B cell (primary cell): ENCODE measurements at regions not wholly inside any gene's neighbourhood (a gene's known extent, or its start where the extent isn't known, plus 50 kb on each side); places are given as distances from the start of the nearest gene placed in this dataset.

Experiments
- ATAC-seq: fragments of 200-7000 bp; cut with Tn5 transposase; one replicate; pipeline ENCODE4 v1.10.0; 2021; ENCODE audit warnings: low read depth, mild to moderate bottlenecking, moderate number of reproducible peaks, moderate library complexity
- CTCF ChIA-PET: fragments of 350-600 bp; sonication (Branson Sonifier 250); formaldehyde crosslinking; loops from one replicate; lab custom pipeline; 2021; ENCODE audit warnings: antibody characterized with exemption, inconsistent platforms; lab: Charles Lee
- POLR2A ChIA-PET: fragments of 350-600 bp; sonication (Branson Sonifier 250); formaldehyde crosslinking; loops from one replicate; lab custom pipeline; 2021; ENCODE audit warnings: antibody characterized with exemption; lab: Charles Lee
- DNase-seq: peaks from one replicate; pipeline ENCODE4 v3.0.0; 2013
- H2AFZ ChIP-seq: 2 replicates; pipeline ENCODE4 v1.6.1; 2012; ENCODE audit warnings: mild to moderate bottlenecking, low read depth, low read length; ENCODE audit not compliant: insufficient read depth, poor library complexity, severe bottlenecking
- H3K27ac ChIP-seq, 2 donors: 1 replicate in 1 of 2; 2 replicates in 1 of 2; pipeline ENCODE4 v1.5.1; 2012 to 2013; ENCODE audit warnings: low read length in 2 of 2, mild to moderate bottlenecking in 2 of 2, moderate library complexity in 1 of 2
- H3K27me3 ChIP-seq, 4 experiments: fragments of 200-600 bp in 1 of 4; sonication (generic) in 1 of 4; replicated peaks in 1 of 4; 1 replicate in 2 of 4; 2 replicates in 2 of 4; pipeline versions ENCODE4 v1.6.1 to v1.7.0; 2013 to 2016; ENCODE audit warnings: low read length in 3 of 4, mild to moderate bottlenecking in 2 of 4, mixed read lengths in 1 of 4, moderate library complexity in 1 of 4; ENCODE audit not compliant: insufficient read depth in 4 of 4, control insufficient read depth in 3 of 4; ENCODE audit errors: control extremely low read depth in 1 of 4
- H3K36me3 ChIP-seq, 2 experiments: replicated peaks in 1 of 2; 1 replicate in 1 of 2; 2 replicates in 1 of 2; pipeline versions ENCODE4 v1.6.1 to v1.7.1; 2013; ENCODE audit warnings: low read length in 1 of 2; ENCODE audit not compliant: insufficient read depth in 2 of 2, control insufficient read depth in 1 of 2; ENCODE audit errors: control extremely low read depth in 1 of 2, extremely low read depth in 1 of 2
- H3K4me1 ChIP-seq, 2 donors: fragments of 200-600 bp in 1 of 2; sonication (generic) in 1 of 2; 1 replicate in 1 of 2; 2 replicates in 1 of 2; pipeline versions ENCODE4 v1.5.1 to v1.6.1; 2013 to 2017; ENCODE audit warnings: low read length in 2 of 2; ENCODE audit not compliant: control insufficient read depth in 2 of 2, insufficient read depth in 2 of 2
- H3K4me2 ChIP-seq: replicated peaks from 2 replicates; pipeline ENCODE3; 2012; ENCODE audit warnings: mild to moderate bottlenecking, low read depth, low read length; ENCODE audit not compliant: poor library complexity, severe bottlenecking
- H3K4me3 ChIP-seq, 5 experiments: fragments of 200-600 bp in 1 of 5; sonication (generic) in 1 of 5; 1 replicate in 3 of 5; 2 replicates in 2 of 5; pipeline versions ENCODE4 v1.5.1 to v1.7.0; 2011 to 2016; ENCODE audit warnings: low read length in 4 of 5, mild to moderate bottlenecking in 4 of 5, low read depth in 2 of 5, control low read depth in 1 of 5, moderate library complexity in 1 of 5; ENCODE audit not compliant: insufficient read depth in 1 of 5; ENCODE audit errors: control extremely low read depth in 1 of 5, extremely low read depth in 1 of 5
- H3K79me2 ChIP-seq: fragments of 200-600 bp; sonication (generic); one replicate; pipeline ENCODE4 v1.6.0; 2016; ENCODE audit warnings: low read length; ENCODE audit not compliant: control insufficient read depth, insufficient read depth
- H3K9ac ChIP-seq: fragments of 200-600 bp; sonication (generic); 2 replicates; pipeline ENCODE4 v1.6.1; 2017; ENCODE audit warnings: mild to moderate bottlenecking, low read length, moderate library complexity
- H3K9me3 ChIP-seq, 3 donors: one replicate each; pipeline versions ENCODE4 v1.6.1 to v1.7.1; 2013; ENCODE audit warnings: low read length in 2 of 3; ENCODE audit not compliant: control insufficient read depth in 2 of 3, insufficient read depth in 1 of 3; ENCODE audit errors: control extremely low read depth in 1 of 3
- H4K20me1 ChIP-seq: 2 replicates; pipeline ENCODE4 v1.6.0; 2012; ENCODE audit warnings: mild to moderate bottlenecking, low read length; ENCODE audit not compliant: insufficient read depth, control insufficient read depth, poor library complexity, severe bottlenecking
- H3K27ac Mint-ChIP-seq: one replicate; pipeline ENCODE4 v1.8.0; 2021; ENCODE audit warnings: mixed read lengths
- H3K27me3 Mint-ChIP-seq: one replicate; pipeline ENCODE4 v1.8.0; 2021; ENCODE audit warnings: mixed read lengths
- H3K4me1 Mint-ChIP-seq: one replicate; pipeline ENCODE4 v1.8.0; 2021; ENCODE audit warnings: mixed read lengths
- H3K4me3 Mint-ChIP-seq: one replicate; pipeline ENCODE4 v1.8.0; 2021; ENCODE audit warnings: mixed read lengths
- H3K9me3 Mint-ChIP-seq: one replicate; pipeline ENCODE4 v1.8.0; 2022; ENCODE audit warnings: mixed read lengths; ENCODE audit not compliant: insufficient read depth
- CTCF ChIP-seq: fragments of 200-600 bp; IDR thresholded peaks from one replicate; pipeline ENCODE4 v1.8.0; 2022; ENCODE audit warnings: antibody characterized with exemption, mild to moderate bottlenecking
- EZH2 ChIP-seq: IDR thresholded peaks from 2 replicates; pipeline ENCODE4 v1.6.1; 2012; ENCODE audit warnings: borderline replicate concordance, low read depth, mild to moderate bottlenecking, moderate library complexity, low read length; ENCODE audit not compliant: insufficient read depth, poor library complexity, severe bottlenecking
- whole genome bisulfite sequencing: methylation state at CpG from one replicate; pipeline ENCODE4 v1.1.5; 2013; ENCODE audit warnings: missing lambda C conversion rate; ENCODE audit not compliant: insufficient coverage; 5-methylcytosine and 5-hydroxymethylcytosine counted together
- intact Hi-C: fragments of 100-400 bp; cut with micrococcal nuclease; formaldehyde crosslinking; loops from one replicate; pipeline ENCODE4 v1.10.0; 2022

GRCh38 chr5:117027384-117027783 is 452.8 kb upstream of the SEMA6A start:
- ChIA-PET CTCF (no interaction called here), POLR2A (no interaction called here)
- Histone ChIP-seq H3K4me3 (no peak overlapping the region), H3K4me1 (no peaks in the 10 kb centered on the region), H3K27ac (no peak overlapping the region), H2AFZ (no peak overlapping the region), H4K20me1 (no peaks in the 10 kb centered on the region), H3K79me2 (no peaks in the 10 kb centered on the region), H3K4me2 (no peak overlapping the region), H3K9me3 (no peaks in the 10 kb centered on the region), H3K9ac (no peak overlapping the region), H3K36me3 (no peaks in the 10 kb centered on the region), H3K27me3 (no peaks in the 10 kb centered on the region)
- Mint-ChIP-seq H3K27ac (no peak overlapping the region), H3K4me3 (no peak overlapping the region), H3K9me3 (no peaks in the 10 kb centered on the region), H3K27me3 (no peaks in the 10 kb centered on the region), H3K4me1 (no peaks in the 10 kb centered on the region)
- intact Hi-C loops, result no loop called here
- ATAC-seq, result no peak
- no peak for TF ChIP-seq CTCF
- no peak for TF ChIP-seq EZH2
- 100% methylated on average over 2 of the region's 2 CpGs for WGBS
- DNase-seq, result no peak

DNA sequence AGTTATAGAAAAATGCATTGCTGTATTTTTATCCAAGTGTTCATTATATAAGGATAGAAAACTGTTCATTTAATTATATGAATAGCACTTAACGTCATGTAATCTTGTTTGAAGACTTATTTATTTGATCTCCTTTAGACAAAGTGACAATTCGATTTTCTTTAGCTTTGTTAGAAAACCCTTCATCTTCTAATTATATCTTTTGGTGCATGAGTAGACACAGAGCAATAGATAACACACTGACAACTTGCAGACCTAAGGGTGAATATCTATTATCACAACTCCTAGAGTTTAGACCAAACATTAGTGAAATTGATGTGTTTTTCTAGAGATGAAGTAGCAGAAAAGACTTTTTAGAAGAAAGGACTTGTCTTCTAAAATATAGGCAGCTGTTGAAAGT is 446.4 kb upstream of the SEMA6A start:
- Histone ChIP-seq H3K4me3 (no peak overlapping the region), H3K4me1 (no peaks in the 10 kb centered on the region), H3K27me3 (no peaks in the 10 kb centered on the region), H3K9ac (no peak overlapping the region), H3K27ac (no peak overlapping the region), H3K36me3 (no peaks in the 10 kb centered on the region), H2AFZ (no peak overlapping the region), H4K20me1 (no peaks in the 10 kb centered on the region), H3K9me3 (no peaks in the 10 kb centered on the region), H3K4me2 (no peak overlapping the region), H3K79me2 (no peaks in the 10 kb centered on the region)
- TF ChIP-seq CTCF (no peak), EZH2 (no peak)
- no peaks in the 10 kb centered on the region for H3K9me3 Mint-ChIP-seq
- H3K27me3 Mint-ChIP-seq, result no peaks in the 10 kb centered on the region
- ATAC-seq, result no peak
- POLR2A ChIA-PET, result no interaction called here
- no peak for DNase-seq
- H3K4me1 Mint-ChIP-seq, result no peaks in the 10 kb centered on the region
- intact Hi-C loops, result no loop called here
- CTCF ChIA-PET, result no interaction called here
- no peak overlapping the region for H3K27ac Mint-ChIP-seq
- H3K4me3 Mint-ChIP-seq, result no peak overlapping the region
- no CpG with 5 or more reads among the region's 2 CpGs for WGBS
